Keratinocyte (primary cell): ENCODE measurements at regions not wholly inside any gene's neighbourhood (a gene's known extent, or its start where the extent isn't known, plus 50 kb on each side); places are given as distances from the start of the nearest gene placed in this dataset.

ENCODE experiments used
- EZH2 ChIP-seq: IDR thresholded peaks from one replicate; pipeline ENCODE4 v1.6.1; 2012; ENCODE audit warnings: inconsistent platforms, mild to moderate bottlenecking, low read length, moderate library complexity
- TF ChIP-seq, protein P1 (sequence below), 3 experiments: IDR thresholded peaks in 1 of 3; conservative IDR thresholded peaks in 1 of 3; optimal IDR thresholded peaks in 1 of 3; 2 replicates in 2 of 3; 3 replicates in 1 of 3; pipeline versions ENCODE3 to v1.5.1; 2011; ENCODE audit warnings: low read length in 3 of 3, mild to moderate bottlenecking in 3 of 3, moderate library complexity in 2 of 3, control low read depth in 1 of 3, inconsistent platforms in 1 of 3; ENCODE audit not compliant: insufficient read depth in 2 of 3; ENCODE audit errors: extremely low read depth in 1 of 3

DNA sequence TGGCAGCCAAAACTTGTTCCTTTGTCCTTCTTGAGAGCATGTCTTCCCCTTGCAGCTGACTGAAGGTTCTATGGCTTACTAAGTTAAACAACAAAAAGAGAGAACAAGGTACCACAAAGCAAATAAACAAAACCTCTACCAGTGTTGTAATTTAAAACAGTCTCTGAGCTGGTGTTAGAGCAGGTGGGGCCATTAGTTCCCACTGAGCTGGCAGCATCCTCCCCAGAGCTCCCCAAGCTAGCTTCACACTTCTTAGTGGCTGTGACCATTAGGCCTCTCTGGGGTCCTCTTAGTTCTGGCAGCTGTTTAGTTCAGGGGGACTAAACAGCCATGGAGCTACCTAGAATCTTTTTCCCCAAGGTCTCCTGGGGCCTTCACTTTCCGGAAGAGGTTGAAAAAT, 128.6 kb upstream of the ELL2 start:
- TF ChIP-seq EZH2: no peak
- TF ChIP-seq, protein P1, sequence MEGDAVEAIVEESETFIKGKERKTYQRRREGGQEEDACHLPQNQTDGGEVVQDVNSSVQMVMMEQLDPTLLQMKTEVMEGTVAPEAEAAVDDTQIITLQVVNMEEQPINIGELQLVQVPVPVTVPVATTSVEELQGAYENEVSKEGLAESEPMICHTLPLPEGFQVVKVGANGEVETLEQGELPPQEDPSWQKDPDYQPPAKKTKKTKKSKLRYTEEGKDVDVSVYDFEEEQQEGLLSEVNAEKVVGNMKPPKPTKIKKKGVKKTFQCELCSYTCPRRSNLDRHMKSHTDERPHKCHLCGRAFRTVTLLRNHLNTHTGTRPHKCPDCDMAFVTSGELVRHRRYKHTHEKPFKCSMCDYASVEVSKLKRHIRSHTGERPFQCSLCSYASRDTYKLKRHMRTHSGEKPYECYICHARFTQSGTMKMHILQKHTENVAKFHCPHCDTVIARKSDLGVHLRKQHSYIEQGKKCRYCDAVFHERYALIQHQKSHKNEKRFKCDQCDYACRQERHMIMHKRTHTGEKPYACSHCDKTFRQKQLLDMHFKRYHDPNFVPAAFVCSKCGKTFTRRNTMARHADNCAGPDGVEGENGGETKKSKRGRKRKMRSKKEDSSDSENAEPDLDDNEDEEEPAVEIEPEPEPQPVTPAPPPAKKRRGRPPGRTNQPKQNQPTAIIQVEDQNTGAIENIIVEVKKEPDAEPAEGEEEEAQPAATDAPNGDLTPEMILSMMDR (optimal IDR thresholded peaks at IDR 0.05 in 1 of 3, IDR thresholded peaks at IDR 0.05 in 1 of 3, conservative IDR thresholded peaks at IDR 0.05 in 1 of 3; ENCODE audit: extremely low read depth in 1 of 3, insufficient read depth in 2 of 3, low read length in 3 of 3): no peak
